Activated naive CD8-positive, alpha-beta T cell treated with anti-CD3 and anti-CD28 coated beads for 36 hours (primary cell): ENCODE measurements at regions not wholly inside any gene's neighbourhood (a gene's known extent, or its start where the extent isn't known, plus 50 kb on each side); places are given as distances from the start of the nearest gene placed in this dataset.

Experiments used
- DNase-seq: peaks from one replicate; pipeline ENCODE4 v3.0.0; 2021
- H3K27ac Mint-ChIP-seq: one replicate; pipeline ENCODE4 v1.8.0; 2022; ENCODE audit warnings: mild to moderate bottlenecking, moderate library complexity, mixed read lengths
- H3K27me3 Mint-ChIP-seq: one replicate; pipeline ENCODE4 v1.8.0; 2022; ENCODE audit warnings: mild to moderate bottlenecking, mixed read lengths
- H3K36me3 Mint-ChIP-seq: one replicate; pipeline ENCODE4 v1.8.0; 2021; ENCODE audit warnings: mild to moderate bottlenecking, mixed read lengths
- H3K4me1 Mint-ChIP-seq: one replicate; pipeline ENCODE4 v1.8.0; 2021; ENCODE audit warnings: mixed read lengths
- H3K4me3 Mint-ChIP-seq: one replicate; pipeline ENCODE4 v1.8.0; 2022; ENCODE audit warnings: mild to moderate bottlenecking, moderate library complexity, mixed read lengths
- H3K9me3 Mint-ChIP-seq: one replicate; pipeline ENCODE4 v1.8.0; 2022; ENCODE audit warnings: mixed read lengths

- no peak for DNase-seq
- Mint-ChIP-seq H3K4me1 (no peaks in the 10 kb centered on the region), H3K9me3 (no peaks in the 10 kb centered on the region), H3K27ac (no peak overlapping the region), H3K4me3 (no peak overlapping the region), H3K36me3 (no peaks in the 10 kb centered on the region), H3K27me3 (no peaks in the 10 kb centered on the region)
These were observed 525.1 kb downstream of the LMO7 start for GRCh38 chr13:76160961-76161925.

- no peak overlapping the region for H3K4me3 Mint-ChIP-seq
- no peak overlapping the region for H3K27ac Mint-ChIP-seq
- no peaks in the 10 kb centered on the region for H3K9me3 Mint-ChIP-seq
- no peak for DNase-seq
- no peaks in the 10 kb centered on the region for H3K36me3 Mint-ChIP-seq
- H3K4me1 Mint-ChIP-seq = no peaks in the 10 kb centered on the region
- no peaks in the 10 kb centered on the region for H3K27me3 Mint-ChIP-seq
These were observed 524.4 kb downstream of the LMO7 start for GRCh38 chr13:76160506-76160905.

- no peaks in the 10 kb centered on the region for H3K4me1 Mint-ChIP-seq
- H3K36me3 Mint-ChIP-seq = no peaks in the 10 kb centered on the region
- no peak for DNase-seq
- no peaks in the 10 kb centered on the region for H3K9me3 Mint-ChIP-seq
- no peaks in the 10 kb centered on the region for H3K27me3 Mint-ChIP-seq
- no peak overlapping the region for H3K4me3 Mint-ChIP-seq
- H3K27ac Mint-ChIP-seq = no peak overlapping the region
These were observed 521.8 kb downstream of the LMO7 start for GRCh38 chr13:76157926-76158325.

- DNase-seq = no peak
- Mint-ChIP-seq H3K27ac (no peak overlapping the region), H3K36me3 (no peaks in the 10 kb centered on the region), H3K27me3 (no peaks in the 10 kb centered on the region), H3K4me1 (no peaks in the 10 kb centered on the region), H3K9me3 (no peaks in the 10 kb centered on the region), H3K4me3 (no peak overlapping the region)
These were observed 517.1 kb downstream of the LMO7 start for GRCh38 chr13:76153239-76153638.

- DNase-seq = no peak
These were observed 512.8 kb downstream of the LMO7 start for GRCh38 chr13:76148926-76149325.

GRCh38 chr13:76148374-76148773 is 512.2 kb downstream of the LMO7 start:
- Mint-ChIP-seq H3K9me3 (no peaks in the 10 kb centered on the region), H3K27me3 (no peaks in the 10 kb centered on the region), H3K27ac (no peak overlapping the region), H3K4me3 (no peak overlapping the region), H3K36me3 (no peaks in the 10 kb centered on the region), H3K4me1 (no peaks in the 10 kb centered on the region)
- no peak for DNase-seq

More at GRCh38 chr13:76148926-76149325, 512.8 kb downstream of the LMO7 start:
- Mint-ChIP-seq H3K4me1 (no peaks in the 10 kb centered on the region), H3K4me3 (no peak overlapping the region), H3K9me3 (no peaks in the 10 kb centered on the region), H3K27ac (no peak overlapping the region), H3K36me3 (no peaks in the 10 kb centered on the region), H3K27me3 (no peaks in the 10 kb centered on the region)

GRCh38 chr13:76132532-76132931 is 496.4 kb downstream of the LMO7 start:
- Mint-ChIP-seq H3K4me1 (no peaks in the 10 kb centered on the region), H3K27me3 (no peaks in the 10 kb centered on the region), H3K9me3 (no peaks in the 10 kb centered on the region), H3K27ac (no peak overlapping the region), H3K4me3 (no peak overlapping the region), H3K36me3 (no peaks in the 10 kb centered on the region)
- DNase-seq = no peak

GRCh38 chr13:76131551-76131950 is 495.4 kb downstream of the LMO7 start:
- no peaks in the 10 kb centered on the region for H3K36me3 Mint-ChIP-seq
- H3K27ac Mint-ChIP-seq = no peak overlapping the region

GRCh38 chr13:76129305-76130000 is 493.3 kb downstream of the LMO7 start:
- H3K4me1 Mint-ChIP-seq = no peaks in the 10 kb centered on the region
- H3K27ac Mint-ChIP-seq = no peak overlapping the region
- no peak overlapping the region for H3K4me3 Mint-ChIP-seq
- H3K36me3 Mint-ChIP-seq = no peaks in the 10 kb centered on the region
- H3K9me3 Mint-ChIP-seq = peaks cover 2% of the 10 kb centered on the region
- DNase-seq = no peak
- no peaks in the 10 kb centered on the region for H3K27me3 Mint-ChIP-seq

More at GRCh38 chr13:76131551-76131950, 495.4 kb downstream of the LMO7 start:
- no peaks in the 10 kb centered on the region for H3K27me3 Mint-ChIP-seq
- no peak for DNase-seq
- H3K4me1 Mint-ChIP-seq = no peaks in the 10 kb centered on the region
- peaks cover 2% of the 10 kb centered on the region for H3K9me3 Mint-ChIP-seq
- H3K4me3 Mint-ChIP-seq = no peak overlapping the region

- Mint-ChIP-seq H3K9me3 (peaks cover 11% of the 10 kb centered on the region), H3K4me3 (no peak overlapping the region), H3K27me3 (no peaks in the 10 kb centered on the region), H3K36me3 (no peaks in the 10 kb centered on the region), H3K4me1 (no peaks in the 10 kb centered on the region), H3K27ac (no peak overlapping the region)
- DNase-seq = no peak
These were observed 491.8 kb downstream of the LMO7 start for GRCh38 chr13:76127922-76128321.

GRCh38 chr13:76123548-76123947 is 487.4 kb downstream of the LMO7 start:
- Mint-ChIP-seq H3K9me3 (peaks cover 18% of the 10 kb centered on the region), H3K4me3 (no peak overlapping the region), H3K4me1 (no peaks in the 10 kb centered on the region)

GRCh38 chr13:76116751-76117360 is 480.7 kb downstream of the LMO7 start:
- H3K27ac Mint-ChIP-seq = no peak overlapping the region
- H3K27me3 Mint-ChIP-seq = no peaks in the 10 kb centered on the region
- DNase-seq = no peak
- H3K36me3 Mint-ChIP-seq = no peaks in the 10 kb centered on the region
- no peaks in the 10 kb centered on the region for H3K4me1 Mint-ChIP-seq
- H3K9me3 Mint-ChIP-seq = peaks cover 12% of the 10 kb centered on the region
- no peak overlapping the region for H3K4me3 Mint-ChIP-seq

More at GRCh38 chr13:76123548-76123947, 487.4 kb downstream of the LMO7 start:
- no peaks in the 10 kb centered on the region for H3K27me3 Mint-ChIP-seq
- no peak for DNase-seq
- no peak overlapping the region for H3K27ac Mint-ChIP-seq
- no peaks in the 10 kb centered on the region for H3K36me3 Mint-ChIP-seq

- Mint-ChIP-seq H3K4me3 (no peak overlapping the region), H3K27ac (no peak overlapping the region), H3K36me3 (no peaks in the 10 kb centered on the region), H3K9me3 (peaks cover 2% of the 10 kb centered on the region), H3K27me3 (peaks cover 3% of the 10 kb centered on the region), H3K4me1 (no peaks in the 10 kb centered on the region)
- DNase-seq = no peak
These were observed 470.6 kb downstream of the LMO7 start for GRCh38 chr13:76106763-76107162.

- Mint-ChIP-seq H3K9me3 (no peaks in the 10 kb centered on the region), H3K27me3 (peaks cover 5% of the 10 kb centered on the region), H3K27ac (no peak overlapping the region), H3K4me1 (no peaks in the 10 kb centered on the region), H3K36me3 (no peaks in the 10 kb centered on the region), H3K4me3 (no peak overlapping the region)
- no peak for DNase-seq
These were observed 458.5 kb downstream of the LMO7 start for GRCh38 chr13:76094645-76095044.

- no peak overlapping the region for H3K27ac Mint-ChIP-seq
- H3K9me3 Mint-ChIP-seq = peaks cover 11% of the 10 kb centered on the region
- H3K4me1 Mint-ChIP-seq = no peaks in the 10 kb centered on the region
These were observed 454.9 kb downstream of the LMO7 start for GRCh38 chr13:76091076-76091475.

More at GRCh38 chr13:76091076-76091475, 454.9 kb downstream of the LMO7 start:
- no peaks in the 10 kb centered on the region for H3K36me3 Mint-ChIP-seq
- H3K4me3 Mint-ChIP-seq = no peak overlapping the region
- no peak for DNase-seq
- H3K27me3 Mint-ChIP-seq = peaks cover 5% of the 10 kb centered on the region
